Right lobe of liver (tissue), 6 donors: ENCODE measurements at regions not wholly inside any gene's neighbourhood (a gene's known extent, or its start where the extent isn't known, plus 50 kb on each side); places are given as distances from the start of the nearest gene placed in this dataset.

Experiments
- ATAC-seq, 4 donors: fragments of 200-7000 bp; cut with Tn5 transposase; one replicate each; pipeline ENCODE4 v1.9.1; 2020; ENCODE audit warnings: mild to moderate bottlenecking in 4 of 4, moderate library complexity in 4 of 4
- DNase-seq, 3 donors: peaks; one replicate each; pipeline ENCODE4 v3.0.0-alpha.2; 2020
- H3K27ac ChIP-seq, 3 donors: fragments of 200-600 bp; one replicate each; pipeline ENCODE4 v1.8.0; 2022
- H3K27me3 ChIP-seq, 2 donors: fragments of 200-600 bp; one replicate each; pipeline ENCODE4 v1.8.0; 2022
- H3K36me3 ChIP-seq, 4 donors: fragments of 200-600 bp; sonication (generic) in 1 of 4; one replicate each; pipeline versions ENCODE4 v1.5.1 to v1.8.0; 2017 to 2022; ENCODE audit warnings: control low read depth in 1 of 4
- H3K4me1 ChIP-seq, 4 donors: fragments of 200-600 bp; sonication (generic) in 1 of 4; one replicate each; pipeline versions ENCODE4 v1.5.1 to v1.8.0; 2017 to 2022; ENCODE audit warnings: control low read depth in 1 of 4
- H3K4me3 ChIP-seq, 3 donors: fragments of 200-600 bp; one replicate each; pipeline ENCODE4 v1.8.0; 2022
- H3K9me3 ChIP-seq, 4 donors: fragments of 200-600 bp; sonication (generic) in 1 of 4; one replicate each; pipeline versions ENCODE4 v1.5.1 to v1.8.0; 2017 to 2022; ENCODE audit warnings: control low read depth in 1 of 4
- CTCF ChIP-seq, 4 donors: fragments of 200-600 bp in 3 of 4; fragments of 450-650 bp in 1 of 4; IDR thresholded peaks; one replicate each; pipeline versions ENCODE4 v1.5.1 to v1.8.0; 2016 to 2022; ENCODE audit warnings: antibody characterized with exemption in 4 of 4, mild to moderate bottlenecking in 2 of 4
- POLR2A ChIP-seq: fragments of 450-650 bp; IDR thresholded peaks from one replicate; pipeline ENCODE4 v1.6.1; 2017; ENCODE audit warnings: antibody characterized with exemption, mild to moderate bottlenecking
- WGBS: methylation state at CpG from one replicate; pipeline ENCODE4 v1.1.6; 2018; ENCODE audit warnings: low coverage, low lambda C conversion rate; ENCODE audit not compliant: insufficient coverage; ENCODE audit errors: missing lambda C conversion rate; 5-methylcytosine and 5-hydroxymethylcytosine counted together
- intact Hi-C, 2 donors: fragments of 100-400 bp; cut with DNase I; formaldehyde crosslinking; loops; one replicate each; pipeline versions ENCODE4 v1.11.2 to v1.14.1; 2022
- donor health status: DM: no; HTN: yes; CAD: no.
- donor health status: DM: no; HTN: no; CAD: no.
- donor health status: DM: no; HTN: no; CAD: no.
- donor health status: DM: no; HTN: yes; CAD: no.
- donor health status: DM: no; HTN: yes; CAD: no.

GRCh38 chr10:132115732-132116131, 50.0 kb downstream of the JAKMIP3 start:
- H3K9me3 ChIP-seq, result no peaks in the 10 kb centered on the region
- no peak overlapping the region for H3K27ac ChIP-seq
- intact Hi-C loops, result no loop called here
- TF ChIP-seq POLR2A, result no peak
- TF ChIP-seq CTCF (IDR thresholded peaks at IDR 0.05), result no peak
- no peak overlapping the region for H3K4me3 ChIP-seq
- peak in 2 of 3 donors; percentile 15 to 33 for DNase-seq
- ATAC-seq, result no peak
- H3K27me3 ChIP-seq, result no peaks in the 10 kb centered on the region
- no peaks in the 10 kb centered on the region for H3K4me1 ChIP-seq
- WGBS, result 75% methylated on average over 10 of the region's 16 CpGs
- no peaks in the 10 kb centered on the region for H3K36me3 ChIP-seq

DNA sequence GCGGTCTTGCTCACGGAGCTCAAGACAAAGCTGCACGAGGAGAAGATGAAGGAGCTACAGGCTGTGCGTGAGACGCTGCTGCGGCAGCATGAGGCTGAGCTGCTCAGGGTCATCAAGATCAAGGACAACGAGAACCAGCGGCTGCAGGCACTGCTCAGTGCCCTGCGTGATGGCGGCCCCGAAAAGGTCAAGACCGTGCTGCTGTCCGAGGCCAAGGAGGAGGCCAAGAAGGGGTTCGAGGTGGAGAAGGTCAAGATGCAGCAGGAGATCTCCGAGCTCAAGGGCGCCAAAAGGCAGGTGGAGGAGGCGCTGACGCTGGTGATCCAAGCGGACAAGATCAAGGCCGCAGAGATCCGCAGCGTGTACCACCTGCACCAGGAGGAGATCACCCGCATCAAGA, 51.4 kb downstream of the JAKMIP3 start:
- 82% methylated on average over 15 of the region's 23 CpGs for WGBS
- Histone ChIP-seq H3K4me1 (no peaks in the 10 kb centered on the region), H3K9me3 (no peaks in the 10 kb centered on the region), H3K4me3 (no peak overlapping the region), H3K36me3 (no peaks in the 10 kb centered on the region), H3K27me3 (no peaks in the 10 kb centered on the region), H3K27ac (no peak overlapping the region)
- DNase-seq (peak in 1 of 3 donors; percentile 38), ATAC-seq (no peak)
- intact Hi-C loops, result no loop called here
- no peak for TF ChIP-seq CTCF (IDR thresholded peaks at IDR 0.05)
- no peak for TF ChIP-seq POLR2A

- TF ChIP-seq POLR2A (no peak), CTCF (IDR thresholded peaks at IDR 0.05) (no peak)
- 87% methylated on average over 3 of the region's 21 CpGs for WGBS
These were observed 52.0 kb downstream of the JAKMIP3 start for GRCh38 chr10:132117636-132118190.

GRCh38 chr10:132118366-132118765, 52.6 kb downstream of the JAKMIP3 start:
- Histone ChIP-seq H3K27ac (no peak overlapping the region), H3K36me3 (no peaks in the 10 kb centered on the region), H3K4me1 (no peaks in the 10 kb centered on the region), H3K4me3 (no peak overlapping the region), H3K9me3 (no peaks in the 10 kb centered on the region), H3K27me3 (no peaks in the 10 kb centered on the region)
- WGBS, result 60% methylated on average over 1 of the region's 13 CpGs
- intact Hi-C loops, result no loop called here
- ATAC-seq (no peak), DNase-seq (peak in 1 of 3 donors; percentile 42)
- TF ChIP-seq POLR2A (no peak), CTCF (IDR thresholded peaks at IDR 0.05) (no peak)

More at GRCh38 chr10:132117636-132118190, 52.0 kb downstream of the JAKMIP3 start:
- Histone ChIP-seq H3K36me3 (no peaks in the 10 kb centered on the region), H3K27me3 (no peaks in the 10 kb centered on the region), H3K9me3 (no peaks in the 10 kb centered on the region), H3K4me1 (no peaks in the 10 kb centered on the region), H3K4me3 (no peak overlapping the region), H3K27ac (no peak overlapping the region)
- DNase-seq (peak in 1 of 3 donors; percentile 47), ATAC-seq (no peak)
- intact Hi-C loops, result no loop called here

DNA sequence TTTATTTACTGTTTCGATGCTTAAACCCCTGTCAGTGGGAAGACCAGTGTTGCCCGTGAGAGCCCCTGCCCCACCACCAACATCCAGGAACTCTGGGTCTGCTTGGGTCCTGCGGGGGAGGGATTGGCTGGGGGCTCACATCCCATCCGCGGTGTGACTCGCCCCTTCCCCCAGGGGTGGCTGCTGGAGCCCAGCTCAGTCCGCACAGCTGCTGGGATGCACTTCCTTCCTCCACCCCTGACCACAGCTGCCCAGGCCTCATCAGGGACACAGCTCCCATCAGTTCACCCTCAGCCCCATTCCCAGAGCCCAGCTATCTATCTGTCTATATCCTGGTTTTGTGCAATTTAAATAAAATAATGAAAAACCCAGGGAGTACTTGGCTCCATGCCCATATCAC, 54.5 kb downstream of the JAKMIP3 start:
- Histone ChIP-seq H3K27me3 (no peaks in the 10 kb centered on the region), H3K9me3 (no peaks in the 10 kb centered on the region), H3K4me3 (no peak overlapping the region), H3K4me1 (no peaks in the 10 kb centered on the region), H3K27ac (no peak overlapping the region), H3K36me3 (no peaks in the 10 kb centered on the region)
- DNase-seq (no peak), ATAC-seq (no peak)
- intact Hi-C loops, result no loop called here
- WGBS, result 64% methylated on average over 5 of the region's 7 CpGs
- no peak for TF ChIP-seq POLR2A
- no peak for TF ChIP-seq CTCF (IDR thresholded peaks at IDR 0.05)
